ENCODE measurements at regions not wholly inside any gene's neighbourhood (a gene's known extent, or its start where the extent isn't known, plus 50 kb on each side); places are given as distances from the start of the nearest gene placed in this dataset.

GRCh38 chr1:62954758-62955157 lies 170.8 kb downstream of the ATG4C start:
- H3K9ac ChIP-seq (ENCODE audit: low read length): no peak overlapping the region
- H3K79me2 ChIP-seq (ENCODE audit: low read length): no peaks in the 10 kb centered on the region
- H3K9me2 ChIP-seq (replicated peaks; ENCODE audit: insufficient read depth, low read length): no peaks in the 10 kb centered on the region
- H3F3A ChIP-seq (ENCODE audit: insufficient read depth, low read length): no peaks in the 10 kb centered on the region
- H3K4me3 ChIP-seq (ENCODE audit: low read length): no peak overlapping the region
- no peaks in the 10 kb centered on the region for H4K20me1 ChIP-seq (ENCODE audit: insufficient read depth, low read length)
- no peaks in the 10 kb centered on the region for H3K36me3 ChIP-seq (replicated peaks; ENCODE audit: insufficient read depth, low read length)
- TF ChIP-seq, protein P1, sequence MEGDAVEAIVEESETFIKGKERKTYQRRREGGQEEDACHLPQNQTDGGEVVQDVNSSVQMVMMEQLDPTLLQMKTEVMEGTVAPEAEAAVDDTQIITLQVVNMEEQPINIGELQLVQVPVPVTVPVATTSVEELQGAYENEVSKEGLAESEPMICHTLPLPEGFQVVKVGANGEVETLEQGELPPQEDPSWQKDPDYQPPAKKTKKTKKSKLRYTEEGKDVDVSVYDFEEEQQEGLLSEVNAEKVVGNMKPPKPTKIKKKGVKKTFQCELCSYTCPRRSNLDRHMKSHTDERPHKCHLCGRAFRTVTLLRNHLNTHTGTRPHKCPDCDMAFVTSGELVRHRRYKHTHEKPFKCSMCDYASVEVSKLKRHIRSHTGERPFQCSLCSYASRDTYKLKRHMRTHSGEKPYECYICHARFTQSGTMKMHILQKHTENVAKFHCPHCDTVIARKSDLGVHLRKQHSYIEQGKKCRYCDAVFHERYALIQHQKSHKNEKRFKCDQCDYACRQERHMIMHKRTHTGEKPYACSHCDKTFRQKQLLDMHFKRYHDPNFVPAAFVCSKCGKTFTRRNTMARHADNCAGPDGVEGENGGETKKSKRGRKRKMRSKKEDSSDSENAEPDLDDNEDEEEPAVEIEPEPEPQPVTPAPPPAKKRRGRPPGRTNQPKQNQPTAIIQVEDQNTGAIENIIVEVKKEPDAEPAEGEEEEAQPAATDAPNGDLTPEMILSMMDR (IDR thresholded peaks at IDR 0.05; ENCODE audit: low read length): no peak
- TF ChIP-seq EZH2phosphoT487 (IDR thresholded peaks at IDR 0.05; ENCODE audit: low read length): no peak
- TF ChIP-seq EZH2 (optimal IDR thresholded peaks at IDR 0.05; ENCODE audit: low read depth, low read length): no peak
- no peak overlapping the region for H2AFZ ChIP-seq (ENCODE audit: low read length)
- H3K9me3 ChIP-seq (replicated peaks; ENCODE audit: insufficient read depth, low read length): no peaks in the 10 kb centered on the region
- H3K27me3 ChIP-seq (replicated peaks; ENCODE audit: insufficient read depth, low read length): no peaks in the 10 kb centered on the region
- H3K4me1 ChIP-seq (ENCODE audit: low read length): no peaks in the 10 kb centered on the region
- H3K27ac ChIP-seq (ENCODE audit: low read length): no peak overlapping the region
- H3K4me2 ChIP-seq (ENCODE audit: low read depth, low read length): no peak overlapping the region
- no peak for DNase-seq

- no peaks in the 10 kb centered on the region for H3F3A ChIP-seq (ENCODE audit: insufficient read depth, low read length)
- H3K27me3 ChIP-seq (replicated peaks; ENCODE audit: insufficient read depth, low read length): no peaks in the 10 kb centered on the region
- no peaks in the 10 kb centered on the region for H3K36me3 ChIP-seq (replicated peaks; ENCODE audit: insufficient read depth, low read length)
These were observed 171.7 kb downstream of the ATG4C start for GRCh38 chr1:62955666-62956065.

DNA sequence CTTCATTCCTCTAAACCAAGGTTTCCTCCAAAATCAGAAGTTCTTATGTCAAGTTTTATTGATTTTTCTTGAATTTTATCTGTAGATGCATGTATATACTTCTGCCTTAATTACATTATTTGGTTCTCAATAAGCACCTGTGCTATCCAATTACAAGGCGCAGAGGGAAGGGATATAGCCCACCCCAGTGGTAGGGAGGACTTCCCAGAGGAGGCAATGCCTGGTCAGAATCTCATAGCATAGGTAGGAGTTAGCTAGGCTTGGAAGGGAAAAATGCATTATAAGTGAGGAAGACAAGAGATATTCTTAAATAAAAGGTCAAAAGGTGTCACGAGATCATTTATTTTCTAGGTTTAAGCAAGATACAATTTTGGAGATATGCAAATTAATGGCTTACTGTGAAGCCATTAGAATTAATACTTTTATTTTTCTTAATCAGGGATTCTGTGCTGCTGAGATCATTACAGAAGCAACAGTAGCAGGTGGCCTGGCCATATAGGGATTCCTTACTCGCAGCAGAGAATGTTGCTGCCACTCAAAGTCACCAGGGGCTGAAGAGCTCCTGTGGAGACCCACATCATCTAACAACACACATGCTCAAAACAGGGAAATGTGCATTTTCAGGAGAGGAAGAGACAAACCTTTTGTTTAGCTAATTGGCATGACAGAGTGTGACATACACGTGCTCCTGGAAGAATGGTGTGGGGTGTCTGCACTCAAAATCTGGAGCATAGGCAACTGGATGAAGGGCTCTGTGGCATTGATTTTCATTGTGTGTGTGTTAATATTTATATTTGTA lies 178.3 kb downstream of the ATG4C start:
- Histone ChIP-seq H3K27ac (ENCODE audit: low read length) (no peak overlapping the region), H3K9me2 (replicated peaks; ENCODE audit: insufficient read depth, low read length) (no peaks in the 10 kb centered on the region), H2AFZ (ENCODE audit: low read length) (no peak overlapping the region), H3K4me3 (ENCODE audit: low read length) (no peak overlapping the region), H3K4me1 (ENCODE audit: low read length) (no peaks in the 10 kb centered on the region), H3K9me3 (replicated peaks; ENCODE audit: insufficient read depth, low read length) (no peaks in the 10 kb centered on the region), H3F3A (ENCODE audit: insufficient read depth, low read length) (no peaks in the 10 kb centered on the region), H3K4me2 (ENCODE audit: low read depth, low read length) (no peak overlapping the region), H3K79me2 (ENCODE audit: low read length) (no peaks in the 10 kb centered on the region), H4K20me1 (ENCODE audit: insufficient read depth, low read length) (no peaks in the 10 kb centered on the region), H3K9ac (ENCODE audit: low read length) (no peak overlapping the region), H3K27me3 (replicated peaks; ENCODE audit: insufficient read depth, low read length) (no peaks in the 10 kb centered on the region), H3K36me3 (replicated peaks; ENCODE audit: insufficient read depth, low read length) (no peaks in the 10 kb centered on the region)
- no peak for DNase-seq
- TF ChIP-seq EZH2phosphoT487 (IDR thresholded peaks at IDR 0.05; ENCODE audit: low read length) (no peak), EZH2 (optimal IDR thresholded peaks at IDR 0.05; ENCODE audit: low read depth, low read length) (no peak)
- TF ChIP-seq, protein P1 (IDR thresholded peaks at IDR 0.05; ENCODE audit: low read length): no peak

More at GRCh38 chr1:62955666-62956065, 171.7 kb downstream of the ATG4C start:
- DNase-seq: no peak
- no peak overlapping the region for H3K27ac ChIP-seq (ENCODE audit: low read length)
- H3K9ac ChIP-seq (ENCODE audit: low read length): no peak overlapping the region
- H2AFZ ChIP-seq (ENCODE audit: low read length): no peak overlapping the region
- H3K4me1 ChIP-seq (ENCODE audit: low read length): no peaks in the 10 kb centered on the region
- H4K20me1 ChIP-seq (ENCODE audit: insufficient read depth, low read length): no peaks in the 10 kb centered on the region
- no peak overlapping the region for H3K4me2 ChIP-seq (ENCODE audit: low read depth, low read length)
- no peaks in the 10 kb centered on the region for H3K9me3 ChIP-seq (replicated peaks; ENCODE audit: insufficient read depth, low read length)
- H3K9me2 ChIP-seq (replicated peaks; ENCODE audit: insufficient read depth, low read length): no peaks in the 10 kb centered on the region
- TF ChIP-seq EZH2 (optimal IDR thresholded peaks at IDR 0.05; ENCODE audit: low read depth, low read length): no peak
- TF ChIP-seq, protein P1 (IDR thresholded peaks at IDR 0.05; ENCODE audit: low read length): no peak
- no peak for TF ChIP-seq EZH2phosphoT487 (IDR thresholded peaks at IDR 0.05; ENCODE audit: low read length)
- no peak overlapping the region for H3K4me3 ChIP-seq (ENCODE audit: low read length)
- H3K79me2 ChIP-seq (ENCODE audit: low read length): no peaks in the 10 kb centered on the region
